SK-N-SH treated with all-trans-retinoic acid at 6 μM for 48 hours (cell line): ENCODE measurements at regions not wholly inside any gene's neighbourhood (a gene's known extent, or its start where the extent isn't known, plus 50 kb on each side); places are given as distances from the start of the nearest gene placed in this dataset.

ENCODE experiments used
- ATAC-seq: fragments of 200-7000 bp; cut with Tn5 transposase; 3 replicates; pipeline ENCODE4 v1.9.1; 2020; ENCODE audit warnings: mild to moderate bottlenecking, moderate library complexity
- BACH2 ChIP-seq: fragments of 250-450 bp; sonication (Bioruptor Pico); IDR thresholded peaks from 2 replicates; pipeline ENCODE4 v1.9.0; 2021; ENCODE audit warnings: mild to moderate bottlenecking, borderline replicate concordance
- CREB5 ChIP-seq: fragments of 250-450 bp; sonication (Bioruptor Pico); IDR thresholded peaks from 2 replicates; pipeline ENCODE4 v1.5.1; 2020; ENCODE audit warnings: low read depth, mild to moderate bottlenecking, moderate library complexity
- CSDC2 ChIP-seq: fragments of 250-450 bp; sonication (Bioruptor Pico); IDR thresholded peaks from 2 replicates; pipeline ENCODE4 v1.5.0; 2020; ENCODE audit warnings: mild to moderate bottlenecking, moderate library complexity
- GLIS3 ChIP-seq: fragments of 250-450 bp; sonication (Bioruptor Pico); IDR thresholded peaks from 2 replicates; pipeline ENCODE4 v1.5.0; 2020; ENCODE audit warnings: mild to moderate bottlenecking, moderate library complexity
- POU6F1 ChIP-seq: fragments of 250-450 bp; sonication (Bioruptor Pico); IDR thresholded peaks from 2 replicates; pipeline ENCODE4 v1.8.0; 2021; ENCODE audit warnings: low read depth, mild to moderate bottlenecking, moderate library complexity, borderline replicate concordance
- PPARA ChIP-seq: fragments of 250-450 bp; sonication (Bioruptor Pico); IDR thresholded peaks from 2 replicates; pipeline ENCODE4 v1.5.0; 2020; ENCODE audit warnings: mild to moderate bottlenecking, borderline replicate concordance
- TCF4 ChIP-seq: fragments of 250-450 bp; sonication (Bioruptor Pico); IDR thresholded peaks from 2 replicates; pipeline ENCODE4 v1.8.0; 2021; ENCODE audit warnings: mild to moderate bottlenecking, moderate library complexity, borderline replicate concordance
- TOX ChIP-seq: fragments of 250-450 bp; sonication (Bioruptor Pico); IDR thresholded peaks from 2 replicates; pipeline ENCODE4 v1.8.0; 2021; ENCODE audit warnings: mild to moderate bottlenecking, moderate library complexity, borderline replicate concordance
- ZC3H10 ChIP-seq: fragments of 250-450 bp; sonication (Bioruptor Pico); IDR thresholded peaks from 2 replicates; pipeline ENCODE4 v1.5.1; 2021; ENCODE audit warnings: mild to moderate bottlenecking, moderate library complexity
- ZFP30 ChIP-seq: fragments of 450-650 bp; formaldehyde crosslinking; IDR thresholded peaks from 2 replicates; pipeline ENCODE4 v1.5.0; 2022; ENCODE audit warnings: mild to moderate bottlenecking, moderate library complexity
- TF ChIP-seq, protein P1 (sequence below): fragments of 250-450 bp; sonication (Bioruptor Pico); IDR thresholded peaks from 2 replicates; pipeline ENCODE4 v1.5.1; 2021; ENCODE audit warnings: mild to moderate bottlenecking, moderate library complexity

DNA sequence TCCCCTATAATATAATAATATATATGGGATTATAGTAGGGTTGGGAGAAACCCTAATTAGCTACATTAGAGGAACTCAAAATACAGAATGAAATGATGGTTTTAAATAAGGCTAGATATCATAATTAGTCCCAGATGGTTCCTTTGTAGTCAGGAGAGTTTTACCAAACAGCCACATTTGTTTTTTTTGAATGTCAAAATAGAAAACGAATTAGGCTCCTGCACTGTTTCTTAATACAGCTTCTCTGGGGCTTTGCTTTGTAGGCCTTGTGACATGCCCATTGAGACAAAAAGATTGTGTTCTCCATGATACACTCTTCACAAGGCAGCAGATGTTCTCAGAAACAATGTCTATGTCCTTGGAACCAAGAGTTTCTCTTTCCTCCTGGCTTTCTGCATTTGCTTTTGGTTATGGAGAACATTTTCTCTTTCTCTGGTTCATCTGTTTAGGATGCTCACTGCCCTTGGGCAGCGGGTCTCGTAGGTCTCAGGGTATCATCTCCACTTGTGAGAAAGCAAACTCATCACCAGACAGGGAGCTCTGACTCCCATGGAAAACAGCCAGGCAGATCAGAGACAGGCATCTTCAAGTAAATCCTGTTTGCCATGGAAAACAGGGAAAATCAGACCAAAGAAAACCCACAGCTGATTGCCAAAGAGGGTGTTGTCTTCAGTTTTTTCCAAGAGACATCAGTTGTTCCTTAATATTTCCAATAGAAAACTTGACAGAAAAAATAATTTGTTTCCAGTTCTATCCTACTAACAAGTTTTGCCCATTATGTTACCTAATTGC is 54.1 kb upstream of the RPS23 start:
- ATAC-seq = no peak
- TF ChIP-seq CREB5 (CRISPR knock-in tag) = no peak
- TF ChIP-seq TCF4 (CRISPR knock-in tag) = peak; percentile 62
- TF ChIP-seq, all 23 proteins: peak for 1

- ATAC-seq = no peak
- TF ChIP-seq POU6F1 (CRISPR knock-in tag) (no peak), CREB5 (CRISPR knock-in tag) (no peak)
- TF ChIP-seq, all 23 proteins: peak for 0
Observed at GRCh38 chr5:82331557-82331956, 53.4 kb upstream of the RPS23 start.

GRCh38 chr5:82330530-82331270 is 52.5 kb upstream of the RPS23 start:
- ATAC-seq = no peak
- TF ChIP-seq PPARA (CRISPR knock-in tag) (no peak), ZC3H10 (CRISPR knock-in tag) (no peak), CSDC2 (CRISPR knock-in tag) (no peak), BACH2 (no peak), ZFP30 (CRISPR knock-in tag) (no peak), TCF4 (CRISPR knock-in tag) (no peak)
- TF ChIP-seq, protein P1, sequence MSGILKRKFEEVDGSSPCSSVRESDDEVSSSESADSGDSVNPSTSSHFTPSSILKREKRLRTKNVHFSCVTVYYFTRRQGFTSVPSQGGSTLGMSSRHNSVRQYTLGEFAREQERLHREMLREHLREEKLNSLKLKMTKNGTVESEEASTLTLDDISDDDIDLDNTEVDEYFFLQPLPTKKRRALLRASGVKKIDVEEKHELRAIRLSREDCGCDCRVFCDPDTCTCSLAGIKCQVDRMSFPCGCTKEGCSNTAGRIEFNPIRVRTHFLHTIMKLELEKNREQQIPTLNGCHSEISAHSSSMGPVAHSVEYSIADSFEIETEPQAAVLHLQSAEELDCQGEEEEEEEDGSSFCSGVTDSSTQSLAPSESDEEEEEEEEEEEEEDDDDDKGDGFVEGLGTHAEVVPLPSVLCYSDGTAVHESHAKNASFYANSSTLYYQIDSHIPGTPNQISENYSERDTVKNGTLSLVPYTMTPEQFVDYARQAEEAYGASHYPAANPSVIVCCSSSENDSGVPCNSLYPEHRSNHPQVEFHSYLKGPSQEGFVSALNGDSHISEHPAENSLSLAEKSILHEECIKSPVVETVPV = no peak
- TF ChIP-seq, all 23 proteins: peak for 0

DNA sequence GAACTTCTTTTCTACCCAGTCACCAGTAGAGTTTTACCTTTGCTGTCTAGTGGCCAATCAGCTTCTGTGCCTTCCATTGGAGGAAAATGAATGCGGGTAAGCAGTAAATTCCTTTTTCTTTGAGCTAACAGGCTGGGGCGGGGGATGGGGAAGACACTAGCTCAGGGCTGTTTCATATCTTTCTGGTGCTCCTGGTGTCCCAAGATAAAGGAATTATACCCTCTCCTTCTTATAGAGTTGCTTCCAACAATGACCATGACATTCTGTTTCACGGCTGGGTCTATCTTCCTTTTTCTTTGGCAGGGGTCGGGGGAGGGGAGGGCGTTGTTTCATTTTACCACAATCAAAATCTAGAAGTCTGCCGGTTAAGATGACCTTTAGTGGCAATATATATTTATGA is 51.2 kb upstream of the RPS23 start:
- TF ChIP-seq TOX (CRISPR knock-in tag) = no peak
- TF ChIP-seq GLIS3 (CRISPR knock-in tag) = no peak
- no peak for TF ChIP-seq TCF4 (CRISPR knock-in tag)
- no peak for ATAC-seq
